ENCODE measurements at regions not wholly inside any gene's neighbourhood (a gene's known extent, or its start where the extent isn't known, plus 50 kb on each side); places are given as distances from the start of the nearest gene placed in this dataset.

GRCh38 chr2:31728406-31729064 lies 147.8 kb upstream of the SRD5A2 start:
- Histone ChIP-seq H3K4me2 (ENCODE audit: low read length) (no peak overlapping the region), H3K4me1 (ENCODE audit: control insufficient read depth, low read length) (no peaks in the 10 kb centered on the region), H3K27me3 (ENCODE audit: control insufficient read depth, low read length) (no peaks in the 10 kb centered on the region), H3F3A (ENCODE audit: control insufficient read depth, insufficient read depth) (no peaks in the 10 kb centered on the region), H3K9me2 (replicated peaks; ENCODE audit: control insufficient read depth, low read length) (no peaks in the 10 kb centered on the region), H3K9me3 (ENCODE audit: control insufficient read depth, insufficient read depth, low read length) (no peaks in the 10 kb centered on the region), H4K20me1 (ENCODE audit: control insufficient read depth, insufficient read depth, low read depth, low read length) (no peaks in the 10 kb centered on the region), H3K36me3 (ENCODE audit: control insufficient read depth, low read length) (no peaks in the 10 kb centered on the region), H3K27ac (ENCODE audit: low read depth, low read length) (no peak overlapping the region), H3K4me3 (ENCODE audit: low read length) (no peak overlapping the region), H3K79me2 (ENCODE audit: control insufficient read depth, low read length) (no peaks in the 10 kb centered on the region)
- TF ChIP-seq CTCF (IDR thresholded peaks at IDR 0.05; ENCODE audit: low read depth, low read length, poor library complexity, severe bottlenecking) (no peak), EZH2phosphoT487 (IDR thresholded peaks at IDR 0.05; ENCODE audit: borderline replicate concordance, low read length) (no peak)

- no peak for TF ChIP-seq CTCF (IDR thresholded peaks at IDR 0.05; ENCODE audit: low read depth, low read length, poor library complexity, severe bottlenecking)
- no peak for TF ChIP-seq EZH2phosphoT487 (IDR thresholded peaks at IDR 0.05; ENCODE audit: borderline replicate concordance, low read length)
- no peaks in the 10 kb centered on the region for H3K4me1 ChIP-seq (ENCODE audit: control insufficient read depth, low read length)
Observed at GRCh38 chr2:31726457-31726856, 145.7 kb upstream of the SRD5A2 start.

GRCh38 chr2:31725444-31725843 lies 144.7 kb upstream of the SRD5A2 start:
- Histone ChIP-seq H4K20me1 (ENCODE audit: control insufficient read depth, insufficient read depth, low read depth, low read length) (no peaks in the 10 kb centered on the region), H3K4me1 (ENCODE audit: control insufficient read depth, low read length) (no peaks in the 10 kb centered on the region), H3K79me2 (ENCODE audit: control insufficient read depth, low read length) (no peaks in the 10 kb centered on the region), H3K27ac (ENCODE audit: low read depth, low read length) (no peak overlapping the region), H3K27me3 (ENCODE audit: control insufficient read depth, low read length) (no peaks in the 10 kb centered on the region), H3K4me3 (ENCODE audit: low read length) (no peak overlapping the region), H3K4me2 (ENCODE audit: low read length) (no peak overlapping the region), H3K9me3 (ENCODE audit: control insufficient read depth, insufficient read depth, low read length) (no peaks in the 10 kb centered on the region), H3F3A (ENCODE audit: control insufficient read depth, insufficient read depth) (no peaks in the 10 kb centered on the region), H3K9me2 (replicated peaks; ENCODE audit: control insufficient read depth, low read length) (no peaks in the 10 kb centered on the region), H3K36me3 (ENCODE audit: control insufficient read depth, low read length) (no peaks in the 10 kb centered on the region)
- TF ChIP-seq CTCF (IDR thresholded peaks at IDR 0.05; ENCODE audit: low read depth, low read length, poor library complexity, severe bottlenecking) (no peak), EZH2phosphoT487 (IDR thresholded peaks at IDR 0.05; ENCODE audit: borderline replicate concordance, low read length) (no peak)

More at GRCh38 chr2:31726457-31726856, 145.7 kb upstream of the SRD5A2 start:
- no peak overlapping the region for H3K4me3 ChIP-seq (ENCODE audit: low read length)
- no peaks in the 10 kb centered on the region for H3K9me2 ChIP-seq (replicated peaks; ENCODE audit: control insufficient read depth, low read length)
- no peak overlapping the region for H3K27ac ChIP-seq (ENCODE audit: low read depth, low read length)
- H4K20me1 ChIP-seq (ENCODE audit: control insufficient read depth, insufficient read depth, low read depth, low read length): no peaks in the 10 kb centered on the region
- no peaks in the 10 kb centered on the region for H3K79me2 ChIP-seq (ENCODE audit: control insufficient read depth, low read length)
- no peaks in the 10 kb centered on the region for H3K9me3 ChIP-seq (ENCODE audit: control insufficient read depth, insufficient read depth, low read length)
- no peaks in the 10 kb centered on the region for H3K36me3 ChIP-seq (ENCODE audit: control insufficient read depth, low read length)
- no peaks in the 10 kb centered on the region for H3K27me3 ChIP-seq (ENCODE audit: control insufficient read depth, low read length)
- no peak overlapping the region for H3K4me2 ChIP-seq (ENCODE audit: low read length)
- no peaks in the 10 kb centered on the region for H3F3A ChIP-seq (ENCODE audit: control insufficient read depth, insufficient read depth)
